Cardiac muscle cell (in vitro differentiated cells and primary cell): ENCODE measurements at regions not wholly inside any gene's neighbourhood (a gene's known extent, or its start where the extent isn't known, plus 50 kb on each side); places are given as distances from the start of the nearest gene placed in this dataset.

Experiments
- DNase-seq, 2 donors: peaks; one replicate each; pipeline versions ENCODE4 v3.0.0 to v3.0.0-alpha.2; 2010 to 2017; ENCODE audit warnings: low read depth in 1 of 2, low spot score in 1 of 2
- H3K27ac ChIP-seq: fragments of 200-600 bp; sonication (generic); 2 replicates; pipeline ENCODE4 v1.5.1; 2016
- H3K27me3 ChIP-seq: fragments of 200-600 bp; sonication (generic); 2 replicates; pipeline ENCODE4 v1.6.0; 2016; ENCODE audit warnings: control low read depth
- H3K36me3 ChIP-seq: fragments of 200-600 bp; sonication (generic); 2 replicates; pipeline ENCODE4 v1.5.1; 2016; ENCODE audit warnings: control low read depth
- H3K4me1 ChIP-seq: fragments of 200-600 bp; sonication (generic); 2 replicates; pipeline ENCODE4 v1.8.1; 2017; ENCODE audit warnings: low read depth, mild to moderate bottlenecking, mixed run types
- H3K4me3 ChIP-seq: fragments of 200-600 bp; sonication (generic); 2 replicates; pipeline ENCODE4 v1.5.1; 2016; ENCODE audit warnings: mild to moderate bottlenecking
- H3K9me3 ChIP-seq: fragments of 200-600 bp; sonication (generic); 2 replicates; pipeline ENCODE4 v1.5.1; 2017; ENCODE audit warnings: low read depth, mild to moderate bottlenecking, control low read depth
- CTCF ChIP-seq: IDR thresholded peaks from 2 replicates; pipeline ENCODE4 v1.5.1; 2012; ENCODE audit warnings: low read depth, mild to moderate bottlenecking, low read length

GRCh38 chr5:68011801-68012200 lies 203.8 kb upstream of the PIK3R1 start:
- no peak overlapping the region for H3K27ac ChIP-seq
- H3K27me3 ChIP-seq, result no peaks in the 10 kb centered on the region
- no peak overlapping the region for H3K4me3 ChIP-seq
- H3K36me3 ChIP-seq, result no peaks in the 10 kb centered on the region
- no peak for TF ChIP-seq CTCF
- no peaks in the 10 kb centered on the region for H3K4me1 ChIP-seq
- peak in 1 of 2 donors; percentile 43 for DNase-seq
- H3K9me3 ChIP-seq, result no peaks in the 10 kb centered on the region

GRCh38 chr5:68011259-68011760 lies 204.2 kb upstream of the PIK3R1 start:
- H3K9me3 ChIP-seq, result no peaks in the 10 kb centered on the region
- no peak for TF ChIP-seq CTCF
- H3K36me3 ChIP-seq, result no peaks in the 10 kb centered on the region

GRCh38 chr5:68010740-68011139 lies 204.8 kb upstream of the PIK3R1 start:
- TF ChIP-seq CTCF, result no peak

More at GRCh38 chr5:68011259-68011760, 204.2 kb upstream of the PIK3R1 start:
- Histone ChIP-seq H3K4me1 (no peaks in the 10 kb centered on the region), H3K27me3 (no peaks in the 10 kb centered on the region), H3K4me3 (no peak overlapping the region), H3K27ac (no peak overlapping the region)
- DNase-seq, result no peak

GRCh38 chr5:68007451-68007850 lies 208.1 kb upstream of the PIK3R1 start:
- Histone ChIP-seq H3K4me3 (no peak overlapping the region), H3K36me3 (no peaks in the 10 kb centered on the region), H3K27me3 (no peaks in the 10 kb centered on the region), H3K9me3 (no peaks in the 10 kb centered on the region), H3K27ac (no peak overlapping the region), H3K4me1 (no peaks in the 10 kb centered on the region)
- TF ChIP-seq CTCF, result no peak
- peak in 1 of 2 donors; percentile 95 for DNase-seq

More at GRCh38 chr5:68010740-68011139, 204.8 kb upstream of the PIK3R1 start:
- H3K9me3 ChIP-seq, result no peaks in the 10 kb centered on the region
- H3K4me1 ChIP-seq, result no peaks in the 10 kb centered on the region
- no peaks in the 10 kb centered on the region for H3K36me3 ChIP-seq
- DNase-seq, result no peak
- no peaks in the 10 kb centered on the region for H3K27me3 ChIP-seq
- H3K4me3 ChIP-seq, result no peak overlapping the region
- no peak overlapping the region for H3K27ac ChIP-seq

GRCh38 chr5:68002836-68003235 lies 212.7 kb upstream of the PIK3R1 start:
- no peaks in the 10 kb centered on the region for H3K27me3 ChIP-seq
- H3K4me3 ChIP-seq, result no peak overlapping the region
- H3K9me3 ChIP-seq, result no peaks in the 10 kb centered on the region
- no peak for TF ChIP-seq CTCF
- H3K4me1 ChIP-seq, result no peaks in the 10 kb centered on the region
- H3K27ac ChIP-seq, result no peak overlapping the region
- no peaks in the 10 kb centered on the region for H3K36me3 ChIP-seq
- DNase-seq, result no peak

GRCh38 chr5:68000805-68001204 lies 214.8 kb upstream of the PIK3R1 start:
- no peaks in the 10 kb centered on the region for H3K27me3 ChIP-seq
- no peak for TF ChIP-seq CTCF
- H3K36me3 ChIP-seq, result no peaks in the 10 kb centered on the region
- no peaks in the 10 kb centered on the region for H3K4me1 ChIP-seq
- no peaks in the 10 kb centered on the region for H3K9me3 ChIP-seq
- H3K4me3 ChIP-seq, result no peak overlapping the region
- no peak for DNase-seq
- H3K27ac ChIP-seq, result no peak overlapping the region
